ENCODE measurements at regions not wholly inside any gene's neighbourhood (a gene's known extent, or its start where the extent isn't known, plus 50 kb on each side); places are given as distances from the start of the nearest gene placed in this dataset.

DNA sequence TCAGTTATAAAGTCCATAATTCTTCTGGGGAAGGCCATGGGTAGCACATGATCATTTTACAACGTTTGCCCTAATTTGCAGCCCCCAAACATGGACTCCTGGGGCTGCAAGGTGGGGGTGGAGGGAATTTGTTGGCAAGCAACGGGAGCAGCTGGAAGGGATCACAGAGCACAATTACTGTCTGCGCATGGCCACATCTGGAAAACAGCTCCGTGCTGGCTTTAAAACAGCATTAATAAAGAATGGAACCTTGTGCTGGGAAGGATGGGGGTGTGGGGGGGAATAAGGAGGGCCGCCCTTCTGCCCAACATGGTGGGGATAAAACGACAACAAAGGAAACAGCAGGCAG lies 60.9 kb upstream of the SLC14A2 start:
- TF ChIP-seq, protein P1, sequence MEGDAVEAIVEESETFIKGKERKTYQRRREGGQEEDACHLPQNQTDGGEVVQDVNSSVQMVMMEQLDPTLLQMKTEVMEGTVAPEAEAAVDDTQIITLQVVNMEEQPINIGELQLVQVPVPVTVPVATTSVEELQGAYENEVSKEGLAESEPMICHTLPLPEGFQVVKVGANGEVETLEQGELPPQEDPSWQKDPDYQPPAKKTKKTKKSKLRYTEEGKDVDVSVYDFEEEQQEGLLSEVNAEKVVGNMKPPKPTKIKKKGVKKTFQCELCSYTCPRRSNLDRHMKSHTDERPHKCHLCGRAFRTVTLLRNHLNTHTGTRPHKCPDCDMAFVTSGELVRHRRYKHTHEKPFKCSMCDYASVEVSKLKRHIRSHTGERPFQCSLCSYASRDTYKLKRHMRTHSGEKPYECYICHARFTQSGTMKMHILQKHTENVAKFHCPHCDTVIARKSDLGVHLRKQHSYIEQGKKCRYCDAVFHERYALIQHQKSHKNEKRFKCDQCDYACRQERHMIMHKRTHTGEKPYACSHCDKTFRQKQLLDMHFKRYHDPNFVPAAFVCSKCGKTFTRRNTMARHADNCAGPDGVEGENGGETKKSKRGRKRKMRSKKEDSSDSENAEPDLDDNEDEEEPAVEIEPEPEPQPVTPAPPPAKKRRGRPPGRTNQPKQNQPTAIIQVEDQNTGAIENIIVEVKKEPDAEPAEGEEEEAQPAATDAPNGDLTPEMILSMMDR (tag by site-specific recombination; IDR thresholded peaks at IDR 0.05), result no peak
- no peak for TF ChIP-seq ZNF473 (tag by site-specific recombination; IDR thresholded peaks at IDR 0.05)
- no peak for TF ChIP-seq KLF8 (tag by site-specific recombination; IDR thresholded peaks at IDR 0.05)
- TF ChIP-seq YY1 (tag by site-specific recombination; IDR thresholded peaks at IDR 0.05), result no peak
- no peak for TF ChIP-seq ZNF274 (IDR thresholded peaks at IDR 0.05; ENCODE audit: low read length)
- no peak for TF ChIP-seq ZNF274 (tag by site-specific recombination; IDR thresholded peaks at IDR 0.05; ENCODE audit: borderline replicate concordance)
- no peak for TF ChIP-seq BCL11A (tag by site-specific recombination; IDR thresholded peaks at IDR 0.05; ENCODE audit: low read depth)
- no peak for TF ChIP-seq HOXA7 (CRISPR knock-in tag; IDR thresholded peaks at IDR 0.05; ENCODE audit: borderline replicate concordance)
- TF ChIP-seq, protein P2, sequence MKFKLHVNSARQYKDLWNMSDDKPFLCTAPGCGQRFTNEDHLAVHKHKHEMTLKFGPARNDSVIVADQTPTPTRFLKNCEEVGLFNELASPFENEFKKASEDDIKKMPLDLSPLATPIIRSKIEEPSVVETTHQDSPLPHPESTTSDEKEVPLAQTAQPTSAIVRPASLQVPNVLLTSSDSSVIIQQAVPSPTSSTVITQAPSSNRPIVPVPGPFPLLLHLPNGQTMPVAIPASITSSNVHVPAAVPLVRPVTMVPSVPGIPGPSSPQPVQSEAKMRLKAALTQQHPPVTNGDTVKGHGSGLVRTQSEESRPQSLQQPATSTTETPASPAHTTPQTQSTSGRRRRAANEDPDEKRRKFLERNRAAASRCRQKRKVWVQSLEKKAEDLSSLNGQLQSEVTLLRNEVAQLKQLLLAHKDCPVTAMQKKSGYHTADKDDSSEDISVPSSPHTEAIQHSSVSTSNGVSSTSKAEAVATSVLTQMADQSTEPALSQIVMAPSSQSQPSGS (tag by site-specific recombination; IDR thresholded peaks at IDR 0.05; ENCODE audit: low read depth), result no peak
- no peak for TF ChIP-seq ZFP41 (tag by site-specific recombination; IDR thresholded peaks at IDR 0.05; ENCODE audit: borderline replicate concordance)
- TF ChIP-seq ZNF292 (tag by site-specific recombination; IDR thresholded peaks at IDR 0.05; ENCODE audit: borderline replicate concordance, low read depth), result no peak
- no peak for TF ChIP-seq ZNF175 (tag by site-specific recombination; IDR thresholded peaks at IDR 0.05)
- TF ChIP-seq ZNF785 (tag by site-specific recombination; IDR thresholded peaks at IDR 0.05), result no peak
- no peak for TF ChIP-seq ZBTB1 (tag by site-specific recombination; IDR thresholded peaks at IDR 0.05)
- no peak for TF ChIP-seq ZNF112 (tag by site-specific recombination; IDR thresholded peaks at IDR 0.05)

Data from HEK293 (cell line).